ENCODE measurements at regions not wholly inside any gene's neighbourhood (a gene's known extent, or its start where the extent isn't known, plus 50 kb on each side); places are given as distances from the start of the nearest gene placed in this dataset.

DNA sequence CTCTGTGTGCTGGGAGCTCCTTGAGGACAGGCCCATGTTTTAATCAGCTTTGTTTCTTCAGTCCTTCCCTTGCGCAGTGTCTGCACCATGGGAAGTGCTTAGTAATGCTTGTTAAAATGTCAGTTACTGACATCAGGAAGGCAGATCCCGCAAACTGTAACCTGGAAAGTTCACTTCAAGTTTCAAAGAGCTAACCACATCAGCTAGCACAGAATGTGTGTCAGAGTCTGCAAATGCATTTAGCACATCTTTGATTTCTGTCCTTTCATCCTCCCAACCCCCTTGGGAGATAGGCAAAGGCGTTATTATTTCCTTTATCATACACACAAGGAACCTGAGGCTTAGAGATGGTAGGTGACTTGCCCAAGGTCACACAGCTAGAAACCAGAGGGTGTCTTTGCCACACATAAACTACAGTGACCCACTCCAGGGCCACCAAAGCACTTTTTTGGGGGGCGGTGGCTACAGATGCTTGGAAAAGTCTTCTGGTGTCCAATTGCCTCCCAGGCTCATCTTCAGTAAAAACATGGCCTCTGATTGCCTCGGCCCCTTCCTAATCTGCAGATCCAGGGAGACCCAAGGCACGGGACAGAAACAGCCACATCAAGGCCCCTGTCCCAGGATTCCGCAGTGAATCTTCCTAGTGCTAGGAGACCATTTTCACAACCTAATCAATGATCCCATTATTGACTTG is 116.2 kb upstream of the GPR26 start:
- no peak for TF ChIP-seq GATA3 (IDR thresholded peaks at IDR 0.05; ENCODE audit: low read depth, low read length)
- TF ChIP-seq GATA2 (IDR thresholded peaks at IDR 0.05; ENCODE audit: low read depth, low read length) = no peak

DNA sequence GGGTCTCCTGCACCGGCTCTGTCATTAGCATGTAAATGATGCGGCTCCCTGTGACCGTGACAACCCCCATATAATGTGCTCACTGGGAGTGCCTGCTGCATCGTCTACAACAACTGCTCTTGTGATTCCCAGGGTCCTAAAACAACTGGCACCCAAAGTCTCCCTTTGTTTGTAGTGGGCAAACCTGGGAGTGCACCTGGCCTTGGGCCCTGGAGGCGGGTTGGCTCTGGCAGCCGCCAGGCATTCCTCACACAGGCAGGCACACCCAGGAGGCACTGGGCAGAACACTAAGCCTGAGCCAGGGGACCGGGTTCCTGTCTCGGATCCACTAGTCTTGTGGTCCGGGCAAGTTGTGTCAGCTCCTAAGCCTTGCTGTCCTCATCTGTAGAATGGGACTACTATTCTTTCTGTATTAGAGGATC is 115.5 kb upstream of the GPR26 start:
- TF ChIP-seq GATA2 (IDR thresholded peaks at IDR 0.05; ENCODE audit: low read depth, low read length) (no peak), GATA3 (IDR thresholded peaks at IDR 0.05; ENCODE audit: low read depth, low read length) (no peak)

DNA sequence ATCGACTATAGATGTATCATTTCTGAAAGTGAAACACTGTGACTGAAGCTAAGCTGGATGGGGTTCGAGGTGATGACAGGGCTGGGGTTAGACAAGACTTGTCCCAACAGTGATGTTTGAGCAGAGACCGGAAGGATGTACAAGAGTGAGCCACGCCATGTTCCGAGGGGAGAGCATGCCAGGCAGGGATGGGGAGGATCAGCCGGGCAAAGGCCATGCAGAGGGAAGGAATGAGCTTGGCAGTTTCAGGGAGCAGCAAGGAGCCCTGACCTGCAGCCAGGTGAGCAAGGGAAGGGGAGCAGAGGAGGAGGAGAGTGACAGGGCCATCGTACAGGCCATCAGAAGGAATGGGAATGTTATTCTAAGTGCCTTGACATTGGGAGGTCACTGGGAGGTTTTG is 114.9 kb upstream of the GPR26 start:
- TF ChIP-seq GATA2 (IDR thresholded peaks at IDR 0.05; ENCODE audit: low read depth, low read length) = no peak
- no peak for TF ChIP-seq GATA3 (IDR thresholded peaks at IDR 0.05; ENCODE audit: low read depth, low read length)

DNA sequence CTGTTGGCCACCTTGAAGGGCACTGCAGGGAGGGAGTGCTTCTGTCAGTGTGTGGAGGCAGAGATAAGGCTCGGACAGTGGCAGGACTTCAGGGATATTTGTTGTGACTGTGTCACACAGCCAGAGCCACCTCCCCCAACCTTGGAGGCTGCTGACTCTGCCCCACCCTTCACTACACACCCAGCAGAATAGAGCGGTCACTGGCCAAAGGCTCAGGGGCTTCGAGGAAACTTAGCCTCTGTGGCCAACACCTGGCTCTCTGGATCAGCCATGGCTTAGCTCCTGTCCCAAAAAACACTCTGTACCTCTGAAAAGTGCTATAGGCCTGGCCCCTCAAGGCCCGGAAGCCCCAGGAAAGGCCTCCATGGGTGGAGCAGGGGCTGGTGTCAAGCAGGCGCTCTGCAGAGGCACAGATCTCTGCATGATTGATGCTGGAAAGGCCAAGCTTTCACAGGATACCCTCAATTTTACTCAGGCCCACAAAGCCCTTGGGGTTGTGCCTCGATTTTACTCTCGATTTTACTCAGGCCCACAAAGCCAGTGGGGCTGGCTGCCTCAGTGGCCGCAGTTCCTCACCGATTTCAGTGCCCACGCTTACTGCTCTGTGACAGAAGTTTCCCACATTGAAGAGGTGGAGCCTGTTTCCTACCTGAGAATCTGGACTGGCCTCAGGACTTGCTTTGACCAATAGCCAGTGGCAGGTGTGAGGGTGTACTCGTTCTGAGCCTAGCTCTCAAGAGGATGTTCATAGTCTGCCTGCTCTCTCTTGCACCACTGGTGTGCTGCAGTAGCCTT is 113.2 kb upstream of the GPR26 start:
- TF ChIP-seq GATA3 (IDR thresholded peaks at IDR 0.05; ENCODE audit: low read depth, low read length) = no peak
- no peak for TF ChIP-seq GATA2 (IDR thresholded peaks at IDR 0.05; ENCODE audit: low read depth, low read length)

DNA sequence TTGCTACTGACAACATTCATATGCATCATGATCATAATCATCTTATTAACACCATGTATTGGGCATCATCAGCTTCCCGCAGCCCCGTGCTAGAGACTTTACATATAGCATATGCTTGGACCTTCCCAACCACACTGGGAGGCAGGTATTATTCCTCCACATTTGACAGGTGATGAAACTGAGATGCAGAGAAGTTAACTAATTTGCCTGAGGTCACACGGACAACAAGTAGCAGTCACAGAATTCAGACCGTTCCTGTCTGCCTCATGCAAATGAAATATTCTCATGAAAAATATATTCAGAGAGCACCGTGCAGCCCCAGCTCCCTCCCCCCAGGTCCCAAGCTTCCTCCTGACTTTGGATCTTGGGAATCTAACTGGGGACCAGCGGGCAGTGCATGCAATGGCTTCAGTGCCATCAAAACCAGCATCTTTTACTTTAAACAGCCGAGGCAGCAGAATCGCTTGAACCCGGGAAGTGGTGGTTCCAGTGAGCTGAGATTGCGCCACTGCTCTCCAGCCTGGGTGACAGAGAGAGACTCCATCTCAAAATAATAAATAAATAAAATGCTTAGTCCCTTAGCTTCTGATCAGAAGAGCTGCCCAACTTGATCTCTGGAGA is 112.2 kb upstream of the GPR26 start:
- TF ChIP-seq GATA2 (IDR thresholded peaks at IDR 0.05; ENCODE audit: low read depth, low read length) (no peak), GATA3 (IDR thresholded peaks at IDR 0.05; ENCODE audit: low read depth, low read length) (no peak)

DNA sequence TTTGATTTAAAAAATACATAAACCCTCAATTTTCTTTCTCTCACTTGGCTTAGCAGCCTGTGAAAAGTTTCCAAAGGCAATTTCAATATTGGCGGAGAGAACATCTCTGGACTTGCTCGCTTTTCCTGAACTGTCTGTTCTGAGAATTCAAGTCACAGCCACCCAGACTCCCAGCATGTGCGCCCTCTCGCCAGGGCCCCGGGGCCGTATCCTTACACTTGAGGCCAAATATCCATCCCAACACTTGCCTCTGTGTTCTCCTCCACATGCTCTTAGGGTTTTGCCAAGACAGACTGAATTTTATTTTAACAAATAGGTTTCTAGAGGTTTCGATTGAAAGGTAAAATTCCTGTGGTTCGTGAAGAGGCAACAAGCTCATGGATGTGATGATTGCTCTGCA is 111.5 kb upstream of the GPR26 start:
- no peak for TF ChIP-seq GATA3 (IDR thresholded peaks at IDR 0.05; ENCODE audit: low read depth, low read length)
- no peak for TF ChIP-seq GATA2 (IDR thresholded peaks at IDR 0.05; ENCODE audit: low read depth, low read length)

DNA sequence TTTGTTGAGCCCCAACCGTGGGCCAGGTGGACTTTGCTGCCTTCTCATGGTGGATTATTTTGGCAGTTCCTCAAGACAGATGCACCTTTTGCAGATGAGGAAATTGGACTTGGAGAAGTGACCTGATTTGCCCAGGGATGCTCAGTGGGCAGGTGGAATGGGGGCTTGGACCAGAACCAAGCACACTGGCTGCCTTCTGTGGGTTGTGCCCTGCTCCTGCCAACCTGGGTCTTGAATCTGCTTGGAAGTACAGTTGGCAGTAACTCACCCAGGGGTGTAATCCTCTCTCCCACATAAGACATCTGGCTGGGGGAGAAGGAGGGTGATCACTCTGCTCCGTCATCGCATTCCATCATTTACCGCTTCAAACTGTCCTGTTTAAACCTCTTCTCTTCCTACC is 110.5 kb upstream of the GPR26 start:
- TF ChIP-seq GATA3 (IDR thresholded peaks at IDR 0.05; ENCODE audit: low read depth, low read length) (no peak), GATA2 (IDR thresholded peaks at IDR 0.05; ENCODE audit: low read depth, low read length) (no peak)

DNA sequence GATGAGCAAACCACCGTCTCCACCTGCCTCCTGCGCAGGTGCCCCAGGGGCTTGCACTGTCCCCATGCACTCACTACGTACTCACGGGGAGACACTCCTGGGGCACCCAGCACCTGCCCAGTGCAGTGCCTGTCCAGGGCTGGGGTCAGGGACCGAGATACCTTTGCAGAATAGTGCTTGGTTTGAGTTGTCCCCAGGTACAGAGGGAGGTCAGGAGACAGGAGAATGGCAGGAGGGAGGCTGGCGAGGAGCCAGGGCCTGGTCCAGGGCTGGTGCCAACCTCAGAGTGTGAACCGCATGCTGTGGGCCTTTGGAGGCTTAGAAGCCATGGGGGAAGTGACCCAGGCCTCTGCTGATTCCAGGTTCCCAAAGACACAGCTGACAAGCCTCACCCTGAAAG is 110.1 kb upstream of the GPR26 start:
- no peak for TF ChIP-seq GATA3 (IDR thresholded peaks at IDR 0.05; ENCODE audit: low read depth, low read length)
- no peak for TF ChIP-seq GATA2 (IDR thresholded peaks at IDR 0.05; ENCODE audit: low read depth, low read length)

DNA sequence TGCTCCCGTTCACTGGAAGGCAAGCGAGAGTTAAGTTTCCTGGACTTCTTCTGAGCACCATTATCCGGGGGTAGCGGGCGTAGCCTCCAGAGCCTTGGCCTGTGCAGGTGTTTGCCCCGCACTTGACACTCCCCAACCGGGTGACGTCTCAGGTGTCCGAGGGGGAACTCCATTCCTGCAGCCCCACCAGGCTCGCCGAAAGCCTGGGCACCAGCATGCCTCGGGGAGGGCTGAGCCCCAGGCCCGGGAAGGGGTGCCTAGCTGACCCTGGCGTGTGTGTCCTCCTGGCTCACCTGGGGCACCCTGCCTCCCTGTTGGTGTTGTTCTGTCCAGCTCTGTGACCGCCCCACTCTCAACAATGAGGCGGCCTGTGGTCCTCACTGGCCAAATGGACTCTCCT is 109.4 kb upstream of the GPR26 start:
- TF ChIP-seq GATA3 (IDR thresholded peaks at IDR 0.05; ENCODE audit: low read depth, low read length) (no peak), GATA2 (IDR thresholded peaks at IDR 0.05; ENCODE audit: low read depth, low read length) (no peak)

DNA sequence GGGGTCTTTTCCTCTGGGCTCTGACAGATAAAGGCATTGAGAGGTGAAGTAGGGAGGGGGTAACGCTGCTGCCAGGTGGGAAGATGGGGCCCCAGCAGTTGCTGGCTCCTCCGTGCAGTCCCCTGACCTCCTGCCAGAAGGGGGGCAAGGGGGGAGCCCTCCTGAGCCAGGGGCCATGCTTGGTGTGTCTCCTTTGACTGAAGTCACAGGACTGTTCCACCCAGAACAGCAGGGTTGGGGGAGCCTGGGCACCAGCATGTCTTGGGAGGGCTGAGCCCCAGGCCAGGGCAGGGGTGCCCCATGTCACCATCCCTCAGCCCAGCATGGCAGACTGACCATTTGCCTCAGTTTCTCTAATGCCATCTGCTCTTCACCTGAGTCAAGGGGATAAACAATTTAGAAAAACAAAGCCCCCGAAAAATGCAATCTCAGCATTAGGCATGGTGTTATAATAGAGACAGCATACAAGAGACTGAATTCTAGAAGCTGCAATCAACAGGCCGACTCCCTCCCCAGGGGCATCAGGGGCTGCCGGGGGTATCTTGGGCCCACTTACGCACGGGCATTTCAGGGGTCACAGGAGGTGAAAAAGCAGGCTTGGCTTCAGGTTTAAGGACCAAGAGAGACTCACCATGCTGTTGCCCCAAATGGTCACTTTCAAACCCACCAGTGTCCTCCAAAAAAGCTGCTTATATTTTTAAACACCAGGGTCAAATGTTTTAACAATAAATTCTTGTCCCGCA is 108.6 kb upstream of the GPR26 start:
- TF ChIP-seq GATA2 (IDR thresholded peaks at IDR 0.05; ENCODE audit: low read depth, low read length) (no peak), GATA3 (IDR thresholded peaks at IDR 0.05; ENCODE audit: low read depth, low read length) (no peak)

DNA sequence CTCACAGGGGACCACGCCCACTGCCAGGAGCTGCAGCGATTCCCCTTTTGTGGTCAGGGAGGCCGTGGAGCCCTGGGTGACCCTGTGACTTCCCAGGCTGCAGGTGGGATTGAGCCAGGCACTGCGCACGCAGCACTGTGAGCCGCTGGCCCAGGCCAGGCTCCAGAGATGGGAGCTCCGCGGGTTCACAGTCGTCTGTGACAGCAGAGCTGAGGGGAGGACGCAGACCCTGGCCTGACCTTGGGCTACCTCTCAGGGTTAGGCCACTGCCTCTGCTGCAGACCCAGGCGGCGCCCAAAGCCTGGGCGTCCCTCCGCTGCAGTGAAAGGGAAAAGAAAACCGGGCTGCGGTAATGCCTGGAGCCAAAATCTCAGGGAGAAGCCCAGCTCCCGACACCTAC is 107.5 kb upstream of the GPR26 start:
- TF ChIP-seq GATA2 (IDR thresholded peaks at IDR 0.05; ENCODE audit: low read depth, low read length) (no peak), GATA3 (IDR thresholded peaks at IDR 0.05; ENCODE audit: low read depth, low read length) (no peak)

DNA sequence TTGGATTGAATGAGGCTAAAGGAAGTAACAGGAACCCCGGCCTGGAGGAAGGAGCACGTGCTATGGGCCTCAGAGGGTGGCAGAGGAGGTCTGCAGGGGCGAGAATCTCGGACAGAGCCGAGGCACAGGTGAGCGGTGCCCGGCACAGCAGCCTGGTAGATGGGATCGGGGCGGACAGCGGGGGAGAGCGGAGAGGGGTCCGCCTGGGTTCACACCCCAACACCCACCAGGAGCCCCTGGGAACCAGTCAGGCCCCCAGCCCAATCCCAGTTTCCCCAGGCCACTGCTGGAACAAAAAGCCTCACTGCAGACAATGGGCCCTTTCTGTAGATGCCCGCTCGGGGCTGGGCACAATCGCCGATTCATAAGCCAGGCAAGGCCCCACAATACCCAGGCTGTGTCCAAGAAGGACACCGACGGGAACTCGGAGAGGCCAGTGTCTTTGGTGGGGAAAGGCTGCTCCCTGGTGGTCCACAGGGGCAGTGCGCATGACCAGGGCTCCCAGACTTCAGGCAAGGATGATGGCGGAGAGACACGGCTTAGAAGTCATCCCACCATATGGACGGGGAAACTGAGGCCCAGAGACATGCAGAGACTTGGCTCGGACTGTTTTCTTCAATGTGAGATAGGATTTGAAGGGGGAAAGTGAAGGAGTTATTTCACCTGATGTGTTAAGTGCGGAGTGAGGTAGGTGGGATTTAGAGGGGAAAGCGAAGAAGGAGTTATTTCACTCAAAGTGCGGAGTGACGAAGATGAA is 106.9 kb upstream of the GPR26 start:
- TF ChIP-seq GATA2 (IDR thresholded peaks at IDR 0.05; ENCODE audit: low read depth, low read length) (no peak), GATA3 (IDR thresholded peaks at IDR 0.05; ENCODE audit: low read depth, low read length) (no peak)

DNA sequence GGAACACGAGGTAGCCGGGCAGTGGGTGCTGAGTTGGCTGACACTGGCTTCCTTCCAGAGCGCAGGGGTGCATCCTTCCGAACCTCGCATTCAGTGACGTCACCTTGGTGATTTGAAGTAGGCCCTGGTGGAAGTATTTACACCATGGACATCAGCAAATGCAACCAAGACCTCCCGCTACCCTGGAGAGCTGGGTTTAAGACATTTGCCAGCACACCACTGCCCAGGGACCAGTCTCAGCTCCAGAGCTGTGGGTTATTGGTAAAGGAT is 106.4 kb upstream of the GPR26 start:
- TF ChIP-seq GATA2 (IDR thresholded peaks at IDR 0.05; ENCODE audit: low read depth, low read length) (no peak), GATA3 (IDR thresholded peaks at IDR 0.05; ENCODE audit: low read depth, low read length) (no peak)
